Esophagus muscularis mucosa (tissue), 4 donors: ENCODE measurements at regions not wholly inside any gene's neighbourhood (a gene's known extent, or its start where the extent isn't known, plus 50 kb on each side); places are given as distances from the start of the nearest gene placed in this dataset.

Source experiments
- EP300 ChIP-seq: sonication (generic); formaldehyde crosslinking; IDR thresholded peaks from one replicate; pipeline ENCODE4 v1.6.1; 2017; ENCODE audit warnings: antibody characterized with exemption
- POLR2A ChIP-seq: fragments of 450-650 bp; IDR thresholded peaks from one replicate; pipeline ENCODE4 v1.6.1; 2017; ENCODE audit warnings: antibody characterized with exemption, moderate library complexity, mild to moderate bottlenecking, low read depth
- POLR2AphosphoS5 ChIP-seq, 2 donors: sonication (generic); formaldehyde crosslinking; IDR thresholded peaks; one replicate each; pipeline ENCODE4 v1.6.1; 2017; ENCODE audit warnings: antibody characterized with exemption in 2 of 2
- TF ChIP-seq, protein P1 (sequence below), 3 experiments: fragments of 200-600 bp in 2 of 3; fragments of 450-650 bp in 1 of 3; sonication (generic) in 2 of 3; IDR thresholded peaks; one replicate each; pipeline ENCODE4 v1.5.1; 2017 to 2019; ENCODE audit warnings: antibody characterized with exemption in 3 of 3, mild to moderate bottlenecking in 2 of 3, moderate library complexity in 1 of 3

GRCh38 chr13:90752070-90752469 is 595.4 kb upstream of the MIR17HG start:
- TF ChIP-seq, protein P1, sequence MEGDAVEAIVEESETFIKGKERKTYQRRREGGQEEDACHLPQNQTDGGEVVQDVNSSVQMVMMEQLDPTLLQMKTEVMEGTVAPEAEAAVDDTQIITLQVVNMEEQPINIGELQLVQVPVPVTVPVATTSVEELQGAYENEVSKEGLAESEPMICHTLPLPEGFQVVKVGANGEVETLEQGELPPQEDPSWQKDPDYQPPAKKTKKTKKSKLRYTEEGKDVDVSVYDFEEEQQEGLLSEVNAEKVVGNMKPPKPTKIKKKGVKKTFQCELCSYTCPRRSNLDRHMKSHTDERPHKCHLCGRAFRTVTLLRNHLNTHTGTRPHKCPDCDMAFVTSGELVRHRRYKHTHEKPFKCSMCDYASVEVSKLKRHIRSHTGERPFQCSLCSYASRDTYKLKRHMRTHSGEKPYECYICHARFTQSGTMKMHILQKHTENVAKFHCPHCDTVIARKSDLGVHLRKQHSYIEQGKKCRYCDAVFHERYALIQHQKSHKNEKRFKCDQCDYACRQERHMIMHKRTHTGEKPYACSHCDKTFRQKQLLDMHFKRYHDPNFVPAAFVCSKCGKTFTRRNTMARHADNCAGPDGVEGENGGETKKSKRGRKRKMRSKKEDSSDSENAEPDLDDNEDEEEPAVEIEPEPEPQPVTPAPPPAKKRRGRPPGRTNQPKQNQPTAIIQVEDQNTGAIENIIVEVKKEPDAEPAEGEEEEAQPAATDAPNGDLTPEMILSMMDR (IDR thresholded peaks at IDR 0.05) = no peak
- TF ChIP-seq POLR2A (no peak), EP300 (no peak), POLR2AphosphoS5 (IDR thresholded peaks at IDR 0.05) (no peak)
